Psoas muscle (tissue), 7 donors: ENCODE measurements at regions not wholly inside any gene's neighbourhood (a gene's known extent, or its start where the extent isn't known, plus 50 kb on each side); places are given as distances from the start of the nearest gene placed in this dataset.

ENCODE experiments used
- ATAC-seq, 4 donors: fragments of 200-7000 bp; cut with Tn5 transposase; one replicate each; pipeline ENCODE4 v1.9.1; 2020; ENCODE audit warnings: moderate library complexity in 3 of 4, mild to moderate bottlenecking in 2 of 4
- DNase-seq, 2 donors: peaks; one replicate each; pipeline ENCODE4 v3.0.0-alpha.2; 2020
- H3K27ac ChIP-seq: fragments of 200-600 bp; one replicate; pipeline ENCODE4 v1.8.0; 2022
- H3K27me3 ChIP-seq, 3 donors: fragments of 200-600 bp in 1 of 3; one replicate each; pipeline versions ENCODE4 v1.6.1 to v1.8.0; 2013 to 2022; ENCODE audit warnings: low read length in 2 of 3, mild to moderate bottlenecking in 2 of 3, moderate library complexity in 1 of 3; ENCODE audit not compliant: insufficient read depth in 3 of 3
- H3K36me3 ChIP-seq, 2 donors: fragments of 200-600 bp in 1 of 2; one replicate each; pipeline versions ENCODE4 v1.6.1 to v1.8.0; 2013 to 2022; ENCODE audit warnings: low read depth in 1 of 2, mild to moderate bottlenecking in 1 of 2, moderate library complexity in 1 of 2; ENCODE audit not compliant: insufficient read depth in 1 of 2
- H3K4me1 ChIP-seq: fragments of 200-600 bp; one replicate; pipeline ENCODE4 v1.8.0; 2022
- H3K4me3 ChIP-seq: fragments of 200-600 bp; one replicate; pipeline ENCODE4 v1.8.0; 2022; ENCODE audit warnings: mild to moderate bottlenecking
- H3K9me3 ChIP-seq: fragments of 200-600 bp; one replicate; pipeline ENCODE4 v1.8.0; 2022
- WGBS, 3 donors: extraction: QIAGEN DNeasy Blood & Tissue Kit; methylation state at CpG; one replicate each; pipeline versions ENCODE4 v1.1.6 to v1.1.7; 2013; 5-methylcytosine and 5-hydroxymethylcytosine counted together
- intact Hi-C, 2 donors: fragments of 100-400 bp; cut with DNase I; formaldehyde crosslinking; loops; one replicate each; pipeline versions ENCODE4 v1.11.0 to v1.14.2; 2022
- TF ChIP-seq, protein P1 (sequence below): fragments of 200-600 bp; IDR thresholded peaks from one replicate; pipeline ENCODE4 v1.8.0; 2022; ENCODE audit warnings: antibody characterized with exemption
- donor health status: healthy with polysubstance abuse.
- donor health status: DM: no; HTN: no; CAD: no; lungs with moderate emphysema.
- donor health status: Bipolar disorder and iron deficiency.
- donor health status: healthy.
- donor health status: DM: yes; HTN: yes; CAD: no.
- donor health status: DM: no; HTN: no; CAD: no.
- donor health status: DM: yes; HTN: yes; CAD: no.

GRCh38 chr3:31047673-31048072, 153.2 kb upstream of the GADL1 start:
- WGBS, 3 donors: 80 to 91% (median 91%) methylated on average over 3 of the region's 3 CpGs
- no peak overlapping the region for H3K27ac ChIP-seq
- ATAC-seq: no peak
- no peaks in the 10 kb centered on the region for H3K4me1 ChIP-seq
- intact Hi-C loops: no loop called here
- H3K36me3 ChIP-seq: no peaks in the 10 kb centered on the region
- TF ChIP-seq, protein P1, sequence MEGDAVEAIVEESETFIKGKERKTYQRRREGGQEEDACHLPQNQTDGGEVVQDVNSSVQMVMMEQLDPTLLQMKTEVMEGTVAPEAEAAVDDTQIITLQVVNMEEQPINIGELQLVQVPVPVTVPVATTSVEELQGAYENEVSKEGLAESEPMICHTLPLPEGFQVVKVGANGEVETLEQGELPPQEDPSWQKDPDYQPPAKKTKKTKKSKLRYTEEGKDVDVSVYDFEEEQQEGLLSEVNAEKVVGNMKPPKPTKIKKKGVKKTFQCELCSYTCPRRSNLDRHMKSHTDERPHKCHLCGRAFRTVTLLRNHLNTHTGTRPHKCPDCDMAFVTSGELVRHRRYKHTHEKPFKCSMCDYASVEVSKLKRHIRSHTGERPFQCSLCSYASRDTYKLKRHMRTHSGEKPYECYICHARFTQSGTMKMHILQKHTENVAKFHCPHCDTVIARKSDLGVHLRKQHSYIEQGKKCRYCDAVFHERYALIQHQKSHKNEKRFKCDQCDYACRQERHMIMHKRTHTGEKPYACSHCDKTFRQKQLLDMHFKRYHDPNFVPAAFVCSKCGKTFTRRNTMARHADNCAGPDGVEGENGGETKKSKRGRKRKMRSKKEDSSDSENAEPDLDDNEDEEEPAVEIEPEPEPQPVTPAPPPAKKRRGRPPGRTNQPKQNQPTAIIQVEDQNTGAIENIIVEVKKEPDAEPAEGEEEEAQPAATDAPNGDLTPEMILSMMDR: no peak
- no peak for DNase-seq
- no peaks in the 10 kb centered on the region for H3K9me3 ChIP-seq
- H3K27me3 ChIP-seq: no peaks in the 10 kb centered on the region
- H3K4me3 ChIP-seq: no peak overlapping the region

- TF ChIP-seq, protein P1: no peak
- H3K27me3 ChIP-seq: no peaks in the 10 kb centered on the region
- 66 to 81% (median 76%) methylated on average over 2 of the region's 2 CpGs for WGBS, 3 donors
- no peak for DNase-seq
- no peak for ATAC-seq
- H3K4me3 ChIP-seq: no peak overlapping the region
- no peaks in the 10 kb centered on the region for H3K36me3 ChIP-seq
- intact Hi-C loops: no loop called here
- H3K9me3 ChIP-seq: no peaks in the 10 kb centered on the region
- no peak overlapping the region for H3K27ac ChIP-seq
- no peaks in the 10 kb centered on the region for H3K4me1 ChIP-seq
Measured at GRCh38 chr3:31048143-31048542, 153.7 kb upstream of the GADL1 start.

GRCh38 chr3:31050296-31050695, 155.8 kb upstream of the GADL1 start:
- Histone ChIP-seq H3K9me3 (no peaks in the 10 kb centered on the region), H3K4me3 (no peak overlapping the region), H3K27ac (no peak overlapping the region), H3K27me3 (no peaks in the 10 kb centered on the region), H3K4me1 (no peaks in the 10 kb centered on the region), H3K36me3 (no peaks in the 10 kb centered on the region)
- TF ChIP-seq, protein P1: no peak
- DNase-seq (no peak), ATAC-seq (no peak)
- intact Hi-C loops: no loop called here

DNA sequence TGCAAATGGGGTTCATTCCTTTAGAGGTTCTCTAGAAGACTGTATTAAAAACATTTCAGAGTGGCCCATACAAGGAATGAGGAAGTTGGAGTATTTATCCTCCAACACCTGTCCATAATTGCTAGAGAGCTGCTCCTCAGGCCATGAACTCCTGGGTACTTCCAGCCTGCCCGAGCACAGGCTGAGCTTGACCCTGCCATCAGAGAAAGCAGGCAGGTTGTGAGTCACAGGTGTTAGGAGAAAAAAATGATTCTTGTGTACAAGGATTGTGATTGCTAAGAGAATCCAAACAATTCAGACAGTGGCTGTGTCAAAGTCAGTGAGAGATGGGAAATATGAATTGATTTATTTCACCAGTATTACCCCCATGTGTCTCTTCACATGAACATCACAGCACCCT, 156.8 kb upstream of the GADL1 start:
- WGBS, 3 donors: 69 to 82% (median 76%) methylated on average over 1 of the region's 1 CpG
- H3K27ac ChIP-seq: no peak overlapping the region
- ATAC-seq: no peak

DNA sequence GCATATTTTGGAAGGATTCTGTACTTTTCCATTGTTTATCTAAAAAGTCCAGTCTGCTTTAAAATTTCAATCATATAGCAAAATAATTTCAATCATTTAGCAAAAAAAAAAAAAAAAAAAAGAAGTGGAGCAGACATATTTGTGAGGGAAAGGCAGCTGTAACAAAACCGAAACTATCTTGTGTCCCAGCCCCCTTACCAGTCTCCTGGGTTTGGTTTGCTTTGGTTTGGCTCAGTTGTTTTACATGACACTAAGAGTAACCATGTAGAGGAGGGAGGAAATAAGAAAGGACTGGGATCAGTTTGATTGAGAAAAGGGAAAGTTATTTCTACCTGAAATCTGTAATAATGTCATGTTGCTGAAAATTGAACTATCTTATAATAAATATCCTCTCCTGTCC, 158.8 kb upstream of the GADL1 start:
- WGBS, 3 donors: 85 to 88% (median 87%) methylated on average over 1 of the region's 1 CpG
- intact Hi-C loops: no loop called here
- H3K4me3 ChIP-seq: no peak overlapping the region
- no peaks in the 10 kb centered on the region for H3K27me3 ChIP-seq
- ATAC-seq: no peak
- TF ChIP-seq, protein P1: no peak
- no peaks in the 10 kb centered on the region for H3K4me1 ChIP-seq
- no peak for DNase-seq
- H3K9me3 ChIP-seq: no peaks in the 10 kb centered on the region
- H3K36me3 ChIP-seq: no peaks in the 10 kb centered on the region
- H3K27ac ChIP-seq: no peak overlapping the region

More for the DNA sequence above, 156.8 kb upstream of the GADL1 start:
- Histone ChIP-seq H3K36me3 (no peaks in the 10 kb centered on the region), H3K27me3 (no peaks in the 10 kb centered on the region), H3K9me3 (no peaks in the 10 kb centered on the region), H3K4me3 (no peak overlapping the region), H3K4me1 (no peaks in the 10 kb centered on the region)
- no peak for DNase-seq
- intact Hi-C loops: no loop called here
- TF ChIP-seq, protein P1: no peak
